ENCODE measurements at regions not wholly inside any gene's neighbourhood (a gene's known extent, or its start where the extent isn't known, plus 50 kb on each side); places are given as distances from the start of the nearest gene placed in this dataset.

DNA sequence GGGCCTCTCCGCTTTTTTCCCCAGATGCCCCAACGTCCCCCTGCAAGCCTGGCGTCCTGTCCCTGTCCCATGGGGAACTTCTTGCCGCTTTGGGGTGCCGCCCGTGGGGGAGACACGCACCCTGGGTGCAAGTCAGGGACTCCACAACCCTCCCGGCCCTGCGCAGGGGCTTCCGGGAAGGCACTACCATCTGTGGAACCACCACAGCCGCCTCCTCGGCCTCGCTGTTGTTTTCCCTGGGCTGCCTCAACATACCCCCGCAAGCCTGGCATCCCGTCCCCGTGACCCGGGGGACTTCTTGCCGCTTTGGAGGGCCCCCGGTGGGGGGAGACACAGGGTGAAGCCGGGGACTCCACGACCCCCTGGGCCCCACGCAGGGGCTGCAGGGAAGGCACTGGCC, 238.4 kb downstream of the TUBA3C start:
- TF ChIP-seq, protein P1, sequence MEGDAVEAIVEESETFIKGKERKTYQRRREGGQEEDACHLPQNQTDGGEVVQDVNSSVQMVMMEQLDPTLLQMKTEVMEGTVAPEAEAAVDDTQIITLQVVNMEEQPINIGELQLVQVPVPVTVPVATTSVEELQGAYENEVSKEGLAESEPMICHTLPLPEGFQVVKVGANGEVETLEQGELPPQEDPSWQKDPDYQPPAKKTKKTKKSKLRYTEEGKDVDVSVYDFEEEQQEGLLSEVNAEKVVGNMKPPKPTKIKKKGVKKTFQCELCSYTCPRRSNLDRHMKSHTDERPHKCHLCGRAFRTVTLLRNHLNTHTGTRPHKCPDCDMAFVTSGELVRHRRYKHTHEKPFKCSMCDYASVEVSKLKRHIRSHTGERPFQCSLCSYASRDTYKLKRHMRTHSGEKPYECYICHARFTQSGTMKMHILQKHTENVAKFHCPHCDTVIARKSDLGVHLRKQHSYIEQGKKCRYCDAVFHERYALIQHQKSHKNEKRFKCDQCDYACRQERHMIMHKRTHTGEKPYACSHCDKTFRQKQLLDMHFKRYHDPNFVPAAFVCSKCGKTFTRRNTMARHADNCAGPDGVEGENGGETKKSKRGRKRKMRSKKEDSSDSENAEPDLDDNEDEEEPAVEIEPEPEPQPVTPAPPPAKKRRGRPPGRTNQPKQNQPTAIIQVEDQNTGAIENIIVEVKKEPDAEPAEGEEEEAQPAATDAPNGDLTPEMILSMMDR (IDR thresholded peaks at IDR 0.05; ENCODE audit: insufficient read depth, low read length): no peak
- TF ChIP-seq POLR2AphosphoS5 (IDR thresholded peaks at IDR 0.05; ENCODE audit: low read depth): no peak
- TF ChIP-seq, protein P2, sequence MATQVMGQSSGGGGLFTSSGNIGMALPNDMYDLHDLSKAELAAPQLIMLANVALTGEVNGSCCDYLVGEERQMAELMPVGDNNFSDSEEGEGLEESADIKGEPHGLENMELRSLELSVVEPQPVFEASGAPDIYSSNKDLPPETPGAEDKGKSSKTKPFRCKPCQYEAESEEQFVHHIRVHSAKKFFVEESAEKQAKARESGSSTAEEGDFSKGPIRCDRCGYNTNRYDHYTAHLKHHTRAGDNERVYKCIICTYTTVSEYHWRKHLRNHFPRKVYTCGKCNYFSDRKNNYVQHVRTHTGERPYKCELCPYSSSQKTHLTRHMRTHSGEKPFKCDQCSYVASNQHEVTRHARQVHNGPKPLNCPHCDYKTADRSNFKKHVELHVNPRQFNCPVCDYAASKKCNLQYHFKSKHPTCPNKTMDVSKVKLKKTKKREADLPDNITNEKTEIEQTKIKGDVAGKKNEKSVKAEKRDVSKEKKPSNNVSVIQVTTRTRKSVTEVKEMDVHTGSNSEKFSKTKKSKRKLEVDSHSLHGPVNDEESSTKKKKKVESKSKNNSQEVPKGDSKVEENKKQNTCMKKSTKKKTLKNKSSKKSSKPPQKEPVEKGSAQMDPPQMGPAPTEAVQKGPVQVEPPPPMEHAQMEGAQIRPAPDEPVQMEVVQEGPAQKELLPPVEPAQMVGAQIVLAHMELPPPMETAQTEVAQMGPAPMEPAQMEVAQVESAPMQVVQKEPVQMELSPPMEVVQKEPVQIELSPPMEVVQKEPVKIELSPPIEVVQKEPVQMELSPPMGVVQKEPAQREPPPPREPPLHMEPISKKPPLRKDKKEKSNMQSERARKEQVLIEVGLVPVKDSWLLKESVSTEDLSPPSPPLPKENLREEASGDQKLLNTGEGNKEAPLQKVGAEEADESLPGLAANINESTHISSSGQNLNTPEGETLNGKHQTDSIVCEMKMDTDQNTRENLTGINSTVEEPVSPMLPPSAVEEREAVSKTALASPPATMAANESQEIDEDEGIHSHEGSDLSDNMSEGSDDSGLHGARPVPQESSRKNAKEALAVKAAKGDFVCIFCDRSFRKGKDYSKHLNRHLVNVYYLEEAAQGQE (IDR thresholded peaks at IDR 0.05; ENCODE audit: insufficient replicate concordance, low read depth): no peak
- TF ChIP-seq GABPA (IDR thresholded peaks at IDR 0.05; ENCODE audit: low read depth): no peak
- TF ChIP-seq SPI1 (IDR thresholded peaks at IDR 0.05; ENCODE audit: borderline replicate concordance, low read depth): no peak
